HG03575 (cell line): ENCODE measurements at regions not wholly inside any gene's neighbourhood (a gene's known extent, or its start where the extent isn't known, plus 50 kb on each side); places are given as distances from the start of the nearest gene placed in this dataset.
"Not testable (repeated sequence)": the region's sequence is repeated elsewhere in the genome, so short reads cannot be mapped to it uniquely, and the experiment has no call there.

Source experiments
- ATAC-seq: cut with Tn5 transposase; IDR thresholded peaks from one replicate; pipeline ENCODE4 v1.9.1; 2021; ENCODE audit not compliant: unreplicated experiment, insufficient number of reproducible peaks, low FRiP score; ENCODE audit errors: extremely low read depth

- ATAC-seq = no peak
Measured at GRCh38 chr4:107404591-107405300, 315.3 kb downstream of the PAPSS1 start.

- ATAC-seq = no peak
Measured at GRCh38 chr4:107402291-107402690, 317.7 kb downstream of the PAPSS1 start.

- ATAC-seq = no peak
Measured at GRCh38 chr4:107392951-107393350, 327.1 kb downstream of the PAPSS1 start.

- ATAC-seq = no peak
Measured at GRCh38 chr4:107392380-107392779, 327.7 kb downstream of the PAPSS1 start.

DNA sequence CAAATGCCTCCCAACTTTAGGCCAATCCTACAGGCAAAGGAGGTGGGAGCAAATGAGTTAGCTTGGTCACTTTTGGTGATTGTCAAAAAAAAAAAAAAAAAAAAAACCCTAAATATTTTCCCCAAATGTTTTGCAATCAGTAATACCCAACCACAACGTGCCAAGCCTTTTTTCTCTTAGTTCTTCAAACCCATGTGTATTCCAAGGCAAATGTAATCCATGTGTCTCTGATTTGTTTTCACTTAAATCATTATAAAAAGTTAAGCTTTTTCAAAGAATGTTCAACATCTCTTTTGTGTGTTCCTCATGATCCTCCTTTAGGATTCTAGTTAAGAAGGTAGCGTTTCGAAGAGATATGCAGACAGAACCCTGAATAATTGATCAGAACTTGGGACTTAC is 328.4 kb downstream of the PAPSS1 start:
- no peak for ATAC-seq

GRCh38 chr4:107391009-107391629 is 328.9 kb downstream of the PAPSS1 start:
- no peak for ATAC-seq

- no peak for ATAC-seq
Measured at GRCh38 chr4:107389965-107390364, 330.1 kb downstream of the PAPSS1 start.

DNA sequence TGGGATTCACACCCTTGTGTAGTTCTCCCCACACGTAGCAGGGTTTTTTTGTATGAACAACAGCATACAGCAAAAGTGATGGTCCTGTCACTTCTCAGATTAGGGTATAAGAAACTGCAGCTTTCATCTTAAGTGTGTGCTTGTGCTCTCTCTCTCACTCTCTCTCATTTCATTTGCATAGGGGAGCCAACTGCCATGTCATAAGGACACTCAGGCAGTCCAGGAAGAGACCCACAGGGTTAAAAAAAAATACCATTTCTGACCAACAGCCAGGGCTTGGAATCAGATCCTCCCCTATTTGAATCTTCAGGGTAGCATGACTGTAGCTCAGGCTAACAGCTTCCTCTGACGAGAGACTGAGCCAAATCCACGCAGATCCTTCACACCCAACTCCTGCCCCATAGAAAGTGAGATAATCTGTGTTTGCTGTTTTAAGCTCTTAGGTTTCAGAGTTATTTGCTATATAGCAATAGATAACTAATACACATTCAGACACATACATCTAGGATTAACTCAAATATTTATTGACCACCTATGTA is 331.2 kb downstream of the PAPSS1 start:
- no peak for ATAC-seq

GRCh38 chr4:107380836-107381438 is 339.1 kb downstream of the PAPSS1 start:
- no peak for ATAC-seq

- ATAC-seq = no peak
Measured at GRCh38 chr4:107380190-107380589, 339.8 kb downstream of the PAPSS1 start.

GRCh38 chr4:107379054-107379869 is 340.8 kb downstream of the PAPSS1 start:
- no peak for ATAC-seq

GRCh38 chr4:107376293-107376692 is 340.2 kb upstream of the DKK2 start:
- no peak for ATAC-seq

DNA sequence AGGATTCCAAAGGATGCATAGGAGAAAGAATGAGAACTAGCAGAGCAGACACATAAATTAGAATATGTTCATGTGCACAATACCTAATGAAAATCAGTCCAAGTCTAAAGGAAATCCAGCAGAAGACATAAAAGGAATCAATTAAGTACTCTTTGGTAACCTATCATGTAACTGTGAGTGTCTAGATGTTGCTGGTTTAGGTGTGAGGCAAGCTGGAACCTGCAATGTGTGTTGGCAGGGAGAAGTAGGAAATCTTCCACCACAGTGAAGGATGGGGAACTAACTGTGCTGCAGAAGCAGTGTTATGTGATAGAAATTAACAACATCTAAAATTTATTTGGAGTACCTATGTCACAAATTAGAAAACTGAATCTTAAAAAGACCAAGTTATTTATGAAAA is 330.8 kb upstream of the DKK2 start:
- no peak for ATAC-seq

DNA sequence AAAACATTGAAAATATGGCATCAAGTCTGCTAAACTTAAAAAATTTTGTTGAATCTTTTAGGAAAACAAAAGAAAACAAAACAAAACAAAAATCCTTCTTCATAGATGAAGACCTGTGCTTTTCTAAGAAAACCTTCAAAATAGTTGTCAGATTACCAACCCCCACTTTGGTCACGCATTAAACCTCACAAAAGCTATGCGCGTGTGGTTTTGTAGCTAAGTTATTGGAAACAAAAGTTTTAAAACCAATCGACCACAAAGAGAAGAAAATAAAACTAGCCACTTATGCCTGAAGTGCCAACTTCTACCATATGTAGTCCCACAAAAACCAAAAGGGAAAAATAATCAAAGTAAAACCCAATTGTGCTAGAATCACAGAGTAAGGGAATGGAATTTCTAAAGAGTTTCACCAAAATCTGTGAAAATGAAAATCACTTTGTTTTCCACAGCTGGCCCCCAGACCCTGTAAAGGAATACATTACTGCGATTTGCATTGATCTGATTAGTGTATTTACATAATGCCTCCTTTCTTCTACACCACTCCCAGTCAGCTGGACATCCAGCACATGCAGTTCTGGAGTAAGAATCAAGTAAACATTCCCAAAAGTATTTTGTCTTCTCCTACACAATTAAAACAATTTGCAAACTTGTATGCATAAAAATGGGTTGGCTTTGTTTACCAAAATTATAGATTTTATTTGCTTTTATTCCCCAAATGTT is 330.1 kb upstream of the DKK2 start:
- ATAC-seq = no peak

DNA sequence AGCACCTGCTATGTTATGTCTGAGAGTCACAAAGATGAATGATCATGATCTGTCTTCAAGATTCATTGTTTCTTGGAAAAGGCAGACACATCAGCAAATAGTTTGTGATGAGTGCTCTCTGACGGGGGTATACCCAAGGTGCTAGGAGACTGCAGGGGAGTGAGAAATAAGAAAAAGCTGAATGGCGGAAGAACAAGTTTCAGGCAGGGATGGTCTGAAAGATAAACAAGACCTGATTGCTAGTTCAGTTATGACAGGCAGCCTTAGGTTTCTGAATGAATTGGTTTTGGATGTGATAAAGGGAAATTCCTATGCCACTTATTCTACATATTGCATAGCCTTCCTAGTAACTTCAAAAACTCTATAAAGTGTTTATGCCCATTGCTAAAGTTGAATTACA is 327.0 kb upstream of the DKK2 start:
- no peak for ATAC-seq

DNA sequence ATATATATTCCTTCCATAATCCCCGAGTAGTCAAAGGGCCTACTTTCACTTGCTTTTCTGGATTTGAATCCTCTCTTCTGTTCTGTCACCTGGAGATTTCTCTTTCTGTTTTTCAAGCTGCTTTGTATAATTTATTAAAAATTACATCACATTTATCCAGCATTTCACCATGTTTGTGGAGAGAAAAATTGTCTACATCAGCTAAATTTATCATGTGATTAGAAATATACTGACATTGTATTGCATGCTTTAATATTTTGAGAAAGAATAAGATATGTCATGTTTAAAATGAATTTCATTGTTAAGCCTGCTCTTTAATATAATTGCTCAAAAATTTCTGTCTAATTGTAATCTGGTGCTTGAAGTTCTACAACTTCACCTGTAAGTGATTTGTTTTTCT is 323.1 kb upstream of the DKK2 start:
- ATAC-seq = no peak

DNA sequence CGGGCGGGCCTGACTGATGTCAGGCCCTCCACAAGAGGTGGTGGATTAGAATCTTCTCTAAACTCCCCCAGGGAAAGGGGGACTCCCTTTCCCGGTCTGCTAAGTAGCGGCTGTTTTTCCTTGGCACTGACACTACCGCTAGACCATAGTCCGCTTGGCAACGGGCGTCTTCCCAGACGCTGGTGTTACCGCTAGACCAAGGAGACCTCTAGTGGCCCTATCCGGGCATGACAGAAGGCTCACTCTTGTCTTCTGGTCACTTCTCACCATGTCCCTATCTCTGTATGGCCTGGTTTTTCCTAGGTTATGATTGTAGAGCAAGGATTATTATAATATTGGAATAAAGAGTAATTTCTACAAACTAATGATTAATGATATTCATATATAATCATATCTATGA is 318.2 kb upstream of the DKK2 start:
- not testable (repeated sequence) for ATAC-seq

- no peak for ATAC-seq
Measured at GRCh38 chr4:107351196-107351595, 315.1 kb upstream of the DKK2 start.

GRCh38 chr4:107349732-107350131 is 313.6 kb upstream of the DKK2 start:
- no peak for ATAC-seq
